Stomach (tissue), 8 donors: ENCODE measurements at regions not wholly inside any gene's neighbourhood (a gene's known extent, or its start where the extent isn't known, plus 50 kb on each side); places are given as distances from the start of the nearest gene placed in this dataset.
A peak's percentile ranks its signal among the peaks of the same experiment; 100 is the strongest.

Source experiments
- DNase-seq, 2 donors: peaks; one replicate each; pipeline versions ENCODE4 v3.0.0 to v3.0.0-alpha.2; 2013 to 2019
- H3K27ac ChIP-seq, 5 donors: fragments of 200-600 bp in 4 of 5; sonication (generic) in 4 of 5; one replicate each; pipeline ENCODE4 v1.5.1; 2013 to 2019; ENCODE audit warnings: mild to moderate bottlenecking in 1 of 5, moderate library complexity in 1 of 5
- H3K27me3 ChIP-seq, 3 donors: fragments of 200-600 bp; sonication (generic); one replicate each; pipeline ENCODE4 v1.5.1; 2017 to 2019; ENCODE audit warnings: mixed run types in 1 of 3
- H3K36me3 ChIP-seq, 4 donors: fragments of 200-600 bp; sonication (generic); 1 replicate in 3 of 4; 2 replicates in 1 of 4; pipeline ENCODE4 v1.5.1; 2016 to 2019
- H3K4me1 ChIP-seq, 4 donors: fragments of 200-600 bp; sonication (generic); one replicate each; pipeline ENCODE4 v1.5.1; 2016 to 2019
- H3K4me3 ChIP-seq, 4 donors: fragments of 200-600 bp; sonication (generic) in 3 of 4; one replicate each; pipeline ENCODE4 v1.5.1; 2016 to 2019; ENCODE audit warnings: mild to moderate bottlenecking in 1 of 4
- H3K9me3 ChIP-seq, 4 donors: fragments of 200-600 bp; sonication (generic); one replicate each; pipeline ENCODE4 v1.5.1; 2016 to 2019
- EP300 ChIP-seq: sonication (generic); formaldehyde crosslinking; IDR thresholded peaks from one replicate; pipeline ENCODE4 v1.6.1; 2017; ENCODE audit warnings: antibody characterized with exemption
- POLR2A ChIP-seq, 4 donors: fragments of 450-650 bp; IDR thresholded peaks; one replicate each; pipeline ENCODE4 v1.6.1; 2016; ENCODE audit warnings: antibody characterized with exemption in 4 of 4, control low read depth in 2 of 4, mild to moderate bottlenecking in 1 of 4, moderate library complexity in 1 of 4
- POLR2AphosphoS5 ChIP-seq, 3 donors: sonication (generic); formaldehyde crosslinking; IDR thresholded peaks; one replicate each; pipeline ENCODE4 v1.6.1; 2016; ENCODE audit warnings: antibody characterized with exemption in 3 of 3
- WGBS, 5 donors: extraction: QIAGEN DNeasy Blood & Tissue Kit in 3 of 5; methylation state at CpG; one replicate each; pipeline versions ENCODE4 v1.1.5 to v1.1.7; 2013 to 2018; 5-methylcytosine and 5-hydroxymethylcytosine counted together
- intact Hi-C: fragments of 100-400 bp; cut with DNase I; formaldehyde crosslinking; loops from one replicate; pipeline ENCODE4 v1.15.1; 2023; ENCODE audit warnings: low total_unique reads
- TF ChIP-seq, protein P1 (sequence below), 7 experiments: fragments of 450-650 bp in 4 of 7; fragments of 200-600 bp in 3 of 7; sonication (generic) in 3 of 7; IDR thresholded peaks; one replicate each; pipeline ENCODE4 v1.5.1; 2016 to 2019; ENCODE audit warnings: antibody characterized with exemption in 7 of 7, control low read depth in 2 of 7, mild to moderate bottlenecking in 1 of 7
- donor health status: healthy with polysubstance abuse.
- donor health status: Bipolar disorder and iron deficiency.
- donor health status: healthy.

GRCh38 chr19:30646806-30647205 is 274.6 kb downstream of the ZNF536 start:
- no peak overlapping the region for H3K27ac ChIP-seq
- intact Hi-C loops, result no loop called here
- peaks cover 0 to 3% (median 0%) of the 10 kb centered on the region in 4 donors for H3K4me1 ChIP-seq
- 67 to 75% (median 74%) methylated on average over 6 of the region's 6 CpGs for WGBS, 5 donors
- H3K27me3 ChIP-seq, result peaks cover 0 to 39% (median 0%) of the 10 kb centered on the region in 3 donors
- no peaks in the 10 kb centered on the region for H3K9me3 ChIP-seq
- no peak for TF ChIP-seq POLR2A (IDR thresholded peaks at IDR 0.05)
- TF ChIP-seq, protein P1, sequence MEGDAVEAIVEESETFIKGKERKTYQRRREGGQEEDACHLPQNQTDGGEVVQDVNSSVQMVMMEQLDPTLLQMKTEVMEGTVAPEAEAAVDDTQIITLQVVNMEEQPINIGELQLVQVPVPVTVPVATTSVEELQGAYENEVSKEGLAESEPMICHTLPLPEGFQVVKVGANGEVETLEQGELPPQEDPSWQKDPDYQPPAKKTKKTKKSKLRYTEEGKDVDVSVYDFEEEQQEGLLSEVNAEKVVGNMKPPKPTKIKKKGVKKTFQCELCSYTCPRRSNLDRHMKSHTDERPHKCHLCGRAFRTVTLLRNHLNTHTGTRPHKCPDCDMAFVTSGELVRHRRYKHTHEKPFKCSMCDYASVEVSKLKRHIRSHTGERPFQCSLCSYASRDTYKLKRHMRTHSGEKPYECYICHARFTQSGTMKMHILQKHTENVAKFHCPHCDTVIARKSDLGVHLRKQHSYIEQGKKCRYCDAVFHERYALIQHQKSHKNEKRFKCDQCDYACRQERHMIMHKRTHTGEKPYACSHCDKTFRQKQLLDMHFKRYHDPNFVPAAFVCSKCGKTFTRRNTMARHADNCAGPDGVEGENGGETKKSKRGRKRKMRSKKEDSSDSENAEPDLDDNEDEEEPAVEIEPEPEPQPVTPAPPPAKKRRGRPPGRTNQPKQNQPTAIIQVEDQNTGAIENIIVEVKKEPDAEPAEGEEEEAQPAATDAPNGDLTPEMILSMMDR (IDR thresholded peaks at IDR 0.05), result no peak
- TF ChIP-seq POLR2AphosphoS5 (IDR thresholded peaks at IDR 0.05), result no peak
- TF ChIP-seq EP300, result no peak
- no peak overlapping the region for H3K4me3 ChIP-seq
- no peak for DNase-seq
- H3K36me3 ChIP-seq, result no peaks in the 10 kb centered on the region

- intact Hi-C loops, result no loop called here
- H3K4me1 ChIP-seq, result peaks cover 0 to 3% (median 0%) of the 10 kb centered on the region in 4 donors
- WGBS, 5 donors, result 85 to 93% (median 91%) methylated on average over 12 of the region's 12 CpGs
- H3K27me3 ChIP-seq, result peaks cover 0 to 37% (median 0%) of the 10 kb centered on the region in 3 donors
- no peak overlapping the region for H3K27ac ChIP-seq
- no peak overlapping the region for H3K4me3 ChIP-seq
- no peaks in the 10 kb centered on the region for H3K36me3 ChIP-seq
- no peaks in the 10 kb centered on the region for H3K9me3 ChIP-seq
- no peak for DNase-seq
- TF ChIP-seq, protein P1 (IDR thresholded peaks at IDR 0.05), result no peak
- TF ChIP-seq POLR2AphosphoS5 (IDR thresholded peaks at IDR 0.05), result no peak
- no peak for TF ChIP-seq POLR2A (IDR thresholded peaks at IDR 0.05)
- TF ChIP-seq EP300, result no peak
These were observed 273.9 kb downstream of the ZNF536 start for GRCh38 chr19:30645946-30646577.

GRCh38 chr19:30640252-30640965 is 268.2 kb downstream of the ZNF536 start:
- Histone ChIP-seq H3K4me3 (no peak overlapping the region), H3K4me1 (no peaks in the 10 kb centered on the region), H3K36me3 (no peaks in the 10 kb centered on the region), H3K27me3 (no peaks in the 10 kb centered on the region), H3K9me3 (peaks cover 0 to 13% (median 9%) of the 10 kb centered on the region in 4 donors), H3K27ac (no peak overlapping the region)
- DNase-seq, result peak in 1 of 2 donors; percentile 42
- 69 to 81% (median 78%) methylated on average over 8 of the region's 8 CpGs for WGBS, 5 donors
- intact Hi-C loops, result no loop called here
- TF ChIP-seq EP300 (no peak), POLR2A (IDR thresholded peaks at IDR 0.05) (no peak), POLR2AphosphoS5 (IDR thresholded peaks at IDR 0.05) (no peak)
- TF ChIP-seq, protein P1 (IDR thresholded peaks at IDR 0.05), result no peak

- Histone ChIP-seq H3K27me3 (peaks cover 0 to 6% (median 0%) of the 10 kb centered on the region in 3 donors), H3K4me3 (no peak overlapping the region), H3K9me3 (peaks cover 0 to 13% (median 9%) of the 10 kb centered on the region in 4 donors), H3K36me3 (no peaks in the 10 kb centered on the region), H3K4me1 (no peaks in the 10 kb centered on the region), H3K27ac (no peak overlapping the region)
- WGBS, 5 donors, result 71 to 91% (median 88%) methylated on average over 4 of the region's 4 CpGs
- no peak for DNase-seq
- no peak for TF ChIP-seq POLR2A (IDR thresholded peaks at IDR 0.05)
- TF ChIP-seq EP300, result no peak
- TF ChIP-seq, protein P1 (IDR thresholded peaks at IDR 0.05), result no peak
- TF ChIP-seq POLR2AphosphoS5 (IDR thresholded peaks at IDR 0.05), result no peak
- intact Hi-C loops, result no loop called here
These were observed 266.7 kb downstream of the ZNF536 start for GRCh38 chr19:30638889-30639288.
